ENCODE measurements at regions not wholly inside any gene's neighbourhood (a gene's known extent, or its start where the extent isn't known, plus 50 kb on each side); places are given as distances from the start of the nearest gene placed in this dataset.

DNA sequence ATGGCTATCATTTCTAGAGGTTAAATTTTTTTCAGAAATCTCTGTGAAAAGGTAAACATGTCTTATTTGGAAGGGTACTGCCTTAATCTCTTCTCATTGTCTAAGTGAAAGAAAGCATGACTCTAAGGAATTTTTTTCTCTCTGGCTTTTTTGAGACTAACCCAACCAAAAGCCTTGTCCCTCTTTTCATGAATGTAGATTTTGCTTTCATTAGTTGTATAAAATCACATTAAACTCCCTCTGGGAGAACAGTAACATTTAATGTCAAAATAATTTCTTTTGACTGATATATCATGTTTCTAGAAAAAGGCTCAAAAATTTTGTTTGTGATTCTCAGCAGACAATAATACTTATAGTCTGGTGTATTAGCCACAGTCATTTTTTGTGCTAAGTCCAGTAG is 168.4 kb upstream of the SPOPL start:
- DNase-seq = no peak
- H3K9ac ChIP-seq (ENCODE audit: low read length in 3 of 3) = no peak overlapping the region
- no peak for TF ChIP-seq CTCF (IDR thresholded peaks at IDR 0.05; ENCODE audit: borderline replicate concordance, extremely low read depth, insufficient read depth)
- no peak overlapping the region for H3K27ac ChIP-seq (ENCODE audit: low read depth in 2 of 2, low read length in 2 of 2)
- intact Hi-C loops (cut with DNase I) = no loop called here
- no peaks in the 10 kb centered on the region for H3K27me3 ChIP-seq (ENCODE audit: control insufficient read depth, insufficient read depth, low read length)
- no peaks in the 10 kb centered on the region for H3K9me3 ChIP-seq (ENCODE audit: control insufficient read depth in 2 of 3, insufficient read depth in 1 of 3, low read length in 3 of 3)
- H3K4me1 ChIP-seq (ENCODE audit: control insufficient read depth in 2 of 3, insufficient read depth in 2 of 3, low read depth in 1 of 3, low read length in 3 of 3) = no peaks in the 10 kb centered on the region
- no peak for FAIRE-seq
- no peak overlapping the region for H3K4me3 ChIP-seq (ENCODE audit: low read length in 3 of 3)
- H3K36me3 ChIP-seq (ENCODE audit: control insufficient read depth in 2 of 3, insufficient read depth in 3 of 3, low read length in 3 of 3) = no peaks in the 10 kb centered on the region

GRCh38 chr2:138333677-138334076 is 167.9 kb upstream of the SPOPL start:
- FAIRE-seq (no peak), DNase-seq (no peak)
- Histone ChIP-seq H3K27me3 (ENCODE audit: control insufficient read depth, insufficient read depth, low read length) (no peaks in the 10 kb centered on the region), H3K36me3 (ENCODE audit: control insufficient read depth in 2 of 3, insufficient read depth in 3 of 3, low read length in 3 of 3) (no peaks in the 10 kb centered on the region), H3K4me1 (ENCODE audit: control insufficient read depth in 2 of 3, insufficient read depth in 2 of 3, low read depth in 1 of 3, low read length in 3 of 3) (no peaks in the 10 kb centered on the region), H3K9ac (ENCODE audit: low read length in 3 of 3) (no peak overlapping the region), H3K27ac (ENCODE audit: low read depth in 2 of 2, low read length in 2 of 2) (no peak overlapping the region), H3K9me3 (ENCODE audit: control insufficient read depth in 2 of 3, insufficient read depth in 1 of 3, low read length in 3 of 3) (no peaks in the 10 kb centered on the region), H3K4me3 (ENCODE audit: low read length in 3 of 3) (no peak overlapping the region)
- no peak for TF ChIP-seq CTCF (IDR thresholded peaks at IDR 0.05; ENCODE audit: borderline replicate concordance, extremely low read depth, insufficient read depth)
- intact Hi-C loops (cut with DNase I) = no loop called here

- no peaks in the 10 kb centered on the region for H3K36me3 ChIP-seq (ENCODE audit: control insufficient read depth in 2 of 3, insufficient read depth in 3 of 3, low read length in 3 of 3)
- H3K4me3 ChIP-seq (ENCODE audit: low read length in 3 of 3) = no peak overlapping the region
- no peak for TF ChIP-seq CTCF (IDR thresholded peaks at IDR 0.05; ENCODE audit: borderline replicate concordance, extremely low read depth, insufficient read depth)
- FAIRE-seq (no peak), DNase-seq (no peak)
- no peak overlapping the region for H3K9ac ChIP-seq (ENCODE audit: low read length in 3 of 3)
- no peaks in the 10 kb centered on the region for H3K4me1 ChIP-seq (ENCODE audit: control insufficient read depth in 2 of 3, insufficient read depth in 2 of 3, low read depth in 1 of 3, low read length in 3 of 3)
- H3K27me3 ChIP-seq (ENCODE audit: control insufficient read depth, insufficient read depth, low read length) = no peaks in the 10 kb centered on the region
- H3K9me3 ChIP-seq (ENCODE audit: control insufficient read depth in 2 of 3, insufficient read depth in 1 of 3, low read length in 3 of 3) = no peaks in the 10 kb centered on the region
- intact Hi-C loops (cut with DNase I) = no loop called here
- no peak overlapping the region for H3K27ac ChIP-seq (ENCODE audit: low read depth in 2 of 2, low read length in 2 of 2)
Measured at GRCh38 chr2:138334323-138334722, 167.2 kb upstream of the SPOPL start.

- no peaks in the 10 kb centered on the region for H3K36me3 ChIP-seq (ENCODE audit: control insufficient read depth in 2 of 3, insufficient read depth in 3 of 3, low read length in 3 of 3)
- DNase-seq (no peak), FAIRE-seq (no peak)
- no peak for TF ChIP-seq CTCF (IDR thresholded peaks at IDR 0.05; ENCODE audit: borderline replicate concordance, extremely low read depth, insufficient read depth)
- H3K27me3 ChIP-seq (ENCODE audit: control insufficient read depth, insufficient read depth, low read length) = no peaks in the 10 kb centered on the region
- intact Hi-C loops (cut with DNase I) = no loop called here
- no peak overlapping the region for H3K9ac ChIP-seq (ENCODE audit: low read length in 3 of 3)
- H3K4me3 ChIP-seq (ENCODE audit: low read length in 3 of 3) = no peak overlapping the region
- H3K27ac ChIP-seq (ENCODE audit: low read depth in 2 of 2, low read length in 2 of 2) = no peak overlapping the region
- no peaks in the 10 kb centered on the region for H3K9me3 ChIP-seq (ENCODE audit: control insufficient read depth in 2 of 3, insufficient read depth in 1 of 3, low read length in 3 of 3)
- no peaks in the 10 kb centered on the region for H3K4me1 ChIP-seq (ENCODE audit: control insufficient read depth in 2 of 3, insufficient read depth in 2 of 3, low read depth in 1 of 3, low read length in 3 of 3)
Measured at GRCh38 chr2:138335036-138335435, 166.5 kb upstream of the SPOPL start.
